Esophagus muscularis mucosa (tissue), 3 donors: ENCODE measurements at regions not wholly inside any gene's neighbourhood (a gene's known extent, or its start where the extent isn't known, plus 50 kb on each side); places are given as distances from the start of the nearest gene placed in this dataset.

ENCODE experiments used
- CTCF ChIP-seq, 3 experiments: fragments of 200-600 bp in 2 of 3; fragments of 450-650 bp in 1 of 3; sonication (generic) in 2 of 3; IDR thresholded peaks; one replicate each; pipeline ENCODE4 v1.5.1; 2017 to 2019; ENCODE audit warnings: antibody characterized with exemption in 3 of 3, mild to moderate bottlenecking in 2 of 3, moderate library complexity in 1 of 3
- POLR2AphosphoS5 ChIP-seq, 2 donors: sonication (generic); formaldehyde crosslinking; IDR thresholded peaks; one replicate each; pipeline ENCODE4 v1.6.1; 2017; ENCODE audit warnings: antibody characterized with exemption in 2 of 2

- TF ChIP-seq POLR2AphosphoS5 (IDR thresholded peaks at IDR 0.05), result no peak
- TF ChIP-seq CTCF (IDR thresholded peaks at IDR 0.05), result no peak
Measured at GRCh38 chr2:37851828-37852584, 73.1 kb upstream of the RMDN2 start.
